ENCODE measurements at regions not wholly inside any gene's neighbourhood (a gene's known extent, or its start where the extent isn't known, plus 50 kb on each side); places are given as distances from the start of the nearest gene placed in this dataset.

- TF ChIP-seq CTCF (IDR thresholded peaks at IDR 0.05; ENCODE audit: insufficient read depth, low read length, poor library complexity, severe bottlenecking): no peak
- Histone ChIP-seq H3K27me3 (ENCODE audit: control insufficient read depth, insufficient read depth, low read length) (no peaks in the 10 kb centered on the region), H3K4me3 (ENCODE audit: low read depth, low read length) (no peak overlapping the region), H3K36me3 (ENCODE audit: control insufficient read depth, insufficient read depth, low read length) (no peaks in the 10 kb centered on the region)
- no peak for DNase-seq (ENCODE audit: low read depth)
Observed at GRCh38 chr13:70729369-70729768, 621.1 kb upstream of the KLHL1 start.

- H3K4me3 ChIP-seq (ENCODE audit: low read depth, low read length): no peak overlapping the region
Observed at GRCh38 chr13:70723732-70724131, 615.5 kb upstream of the KLHL1 start.

GRCh38 chr13:70720386-70720785 lies 612.1 kb upstream of the KLHL1 start:
- Histone ChIP-seq H3K36me3 (ENCODE audit: control insufficient read depth, insufficient read depth, low read length) (no peaks in the 10 kb centered on the region), H3K4me3 (ENCODE audit: low read depth, low read length) (no peak overlapping the region), H3K27me3 (ENCODE audit: control insufficient read depth, insufficient read depth, low read length) (no peaks in the 10 kb centered on the region)
- TF ChIP-seq CTCF (IDR thresholded peaks at IDR 0.05; ENCODE audit: insufficient read depth, low read length, poor library complexity, severe bottlenecking): no peak
- no peak for DNase-seq (ENCODE audit: low read depth)

More at GRCh38 chr13:70723732-70724131, 615.5 kb upstream of the KLHL1 start:
- no peak for TF ChIP-seq CTCF (IDR thresholded peaks at IDR 0.05; ENCODE audit: insufficient read depth, low read length, poor library complexity, severe bottlenecking)
- H3K27me3 ChIP-seq (ENCODE audit: control insufficient read depth, insufficient read depth, low read length): no peaks in the 10 kb centered on the region
- no peak for DNase-seq (ENCODE audit: low read depth)
- H3K36me3 ChIP-seq (ENCODE audit: control insufficient read depth, insufficient read depth, low read length): no peaks in the 10 kb centered on the region

GRCh38 chr13:70714993-70715392 lies 606.7 kb upstream of the KLHL1 start:
- TF ChIP-seq CTCF (IDR thresholded peaks at IDR 0.05; ENCODE audit: insufficient read depth, low read length, poor library complexity, severe bottlenecking): no peak
- no peaks in the 10 kb centered on the region for H3K36me3 ChIP-seq (ENCODE audit: control insufficient read depth, insufficient read depth, low read length)
- DNase-seq (ENCODE audit: low read depth): no peak
- H3K4me3 ChIP-seq (ENCODE audit: low read depth, low read length): no peak overlapping the region
- H3K27me3 ChIP-seq (ENCODE audit: control insufficient read depth, insufficient read depth, low read length): no peaks in the 10 kb centered on the region

- no peak for TF ChIP-seq CTCF (IDR thresholded peaks at IDR 0.05; ENCODE audit: insufficient read depth, low read length, poor library complexity, severe bottlenecking)
- H3K27me3 ChIP-seq (ENCODE audit: control insufficient read depth, insufficient read depth, low read length): no peaks in the 10 kb centered on the region
- no peaks in the 10 kb centered on the region for H3K36me3 ChIP-seq (ENCODE audit: control insufficient read depth, insufficient read depth, low read length)
- H3K4me3 ChIP-seq (ENCODE audit: low read depth, low read length): no peak overlapping the region
- DNase-seq (ENCODE audit: low read depth): no peak
Observed at GRCh38 chr13:70708775-70709174, 600.5 kb upstream of the KLHL1 start.

GRCh38 chr13:70703755-70704154 lies 595.5 kb upstream of the KLHL1 start:
- H3K4me3 ChIP-seq (ENCODE audit: low read depth, low read length): no peak overlapping the region
- TF ChIP-seq CTCF (IDR thresholded peaks at IDR 0.05; ENCODE audit: insufficient read depth, low read length, poor library complexity, severe bottlenecking): no peak
- no peaks in the 10 kb centered on the region for H3K36me3 ChIP-seq (ENCODE audit: control insufficient read depth, insufficient read depth, low read length)
- H3K27me3 ChIP-seq (ENCODE audit: control insufficient read depth, insufficient read depth, low read length): no peaks in the 10 kb centered on the region
- peak; percentile 9 for DNase-seq (ENCODE audit: low read depth)

All from kidney epithelial cell (primary cell).